ENCODE measurements at regions not wholly inside any gene's neighbourhood (a gene's known extent, or its start where the extent isn't known, plus 50 kb on each side); places are given as distances from the start of the nearest gene placed in this dataset.

- TF ChIP-seq ZNF597 (CRISPR knock-in tag; IDR thresholded peaks at IDR 0.05) (no peak), NR1H2 (CRISPR knock-in tag; IDR thresholded peaks at IDR 0.05; ENCODE audit: borderline replicate concordance, low read depth) (no peak), FIP1L1 (IDR thresholded peaks at IDR 0.05; ENCODE audit: borderline replicate concordance, insufficient read depth, low read depth, low read length) (no peak), ZNF780A (CRISPR knock-in tag; IDR thresholded peaks at IDR 0.05) (0 out of 2 replicates have a peak, but pooled peaks have one; percentile 59), MTF2 (CRISPR knock-in tag; IDR thresholded peaks at IDR 0.05; ENCODE audit: borderline replicate concordance) (no peak), ZNF547 (CRISPR knock-in tag; IDR thresholded peaks at IDR 0.05) (peak; percentile 60), GFI1 (CRISPR knock-in tag; IDR thresholded peaks at IDR 0.05; ENCODE audit: borderline replicate concordance) (peak; percentile 100), SETDB1 (CRISPR knock-in tag; IDR thresholded peaks at IDR 0.05; ENCODE audit: borderline replicate concordance) (no peak), TGIF2 (CRISPR knock-in tag; IDR thresholded peaks at IDR 0.05) (peak; percentile 64; the same call in 1 of the 2 replicates), KLF9 (CRISPR knock-in tag; IDR thresholded peaks at IDR 0.05; ENCODE audit: low read depth) (no peak), MYC (CRISPR knock-in tag; IDR thresholded peaks at IDR 0.05; ENCODE audit: borderline replicate concordance) (peak; percentile 96), XRCC5 (optimal IDR thresholded peaks at IDR 0.05; ENCODE audit: low read length) (peak; percentile 28), SMAD3 (CRISPR knock-in tag; IDR thresholded peaks at IDR 0.05) (peak; percentile 74; the same call in 1 of the 2 replicates), ISX (CRISPR knock-in tag; conservative IDR thresholded peaks at IDR 0.05) (no peak), GTF2F1 (IDR thresholded peaks at IDR 0.05; ENCODE audit: low read length) (no peak), ZNF121 (CRISPR knock-in tag; IDR thresholded peaks at IDR 0.05) (no peak)
- TF ChIP-seq, protein P1, sequence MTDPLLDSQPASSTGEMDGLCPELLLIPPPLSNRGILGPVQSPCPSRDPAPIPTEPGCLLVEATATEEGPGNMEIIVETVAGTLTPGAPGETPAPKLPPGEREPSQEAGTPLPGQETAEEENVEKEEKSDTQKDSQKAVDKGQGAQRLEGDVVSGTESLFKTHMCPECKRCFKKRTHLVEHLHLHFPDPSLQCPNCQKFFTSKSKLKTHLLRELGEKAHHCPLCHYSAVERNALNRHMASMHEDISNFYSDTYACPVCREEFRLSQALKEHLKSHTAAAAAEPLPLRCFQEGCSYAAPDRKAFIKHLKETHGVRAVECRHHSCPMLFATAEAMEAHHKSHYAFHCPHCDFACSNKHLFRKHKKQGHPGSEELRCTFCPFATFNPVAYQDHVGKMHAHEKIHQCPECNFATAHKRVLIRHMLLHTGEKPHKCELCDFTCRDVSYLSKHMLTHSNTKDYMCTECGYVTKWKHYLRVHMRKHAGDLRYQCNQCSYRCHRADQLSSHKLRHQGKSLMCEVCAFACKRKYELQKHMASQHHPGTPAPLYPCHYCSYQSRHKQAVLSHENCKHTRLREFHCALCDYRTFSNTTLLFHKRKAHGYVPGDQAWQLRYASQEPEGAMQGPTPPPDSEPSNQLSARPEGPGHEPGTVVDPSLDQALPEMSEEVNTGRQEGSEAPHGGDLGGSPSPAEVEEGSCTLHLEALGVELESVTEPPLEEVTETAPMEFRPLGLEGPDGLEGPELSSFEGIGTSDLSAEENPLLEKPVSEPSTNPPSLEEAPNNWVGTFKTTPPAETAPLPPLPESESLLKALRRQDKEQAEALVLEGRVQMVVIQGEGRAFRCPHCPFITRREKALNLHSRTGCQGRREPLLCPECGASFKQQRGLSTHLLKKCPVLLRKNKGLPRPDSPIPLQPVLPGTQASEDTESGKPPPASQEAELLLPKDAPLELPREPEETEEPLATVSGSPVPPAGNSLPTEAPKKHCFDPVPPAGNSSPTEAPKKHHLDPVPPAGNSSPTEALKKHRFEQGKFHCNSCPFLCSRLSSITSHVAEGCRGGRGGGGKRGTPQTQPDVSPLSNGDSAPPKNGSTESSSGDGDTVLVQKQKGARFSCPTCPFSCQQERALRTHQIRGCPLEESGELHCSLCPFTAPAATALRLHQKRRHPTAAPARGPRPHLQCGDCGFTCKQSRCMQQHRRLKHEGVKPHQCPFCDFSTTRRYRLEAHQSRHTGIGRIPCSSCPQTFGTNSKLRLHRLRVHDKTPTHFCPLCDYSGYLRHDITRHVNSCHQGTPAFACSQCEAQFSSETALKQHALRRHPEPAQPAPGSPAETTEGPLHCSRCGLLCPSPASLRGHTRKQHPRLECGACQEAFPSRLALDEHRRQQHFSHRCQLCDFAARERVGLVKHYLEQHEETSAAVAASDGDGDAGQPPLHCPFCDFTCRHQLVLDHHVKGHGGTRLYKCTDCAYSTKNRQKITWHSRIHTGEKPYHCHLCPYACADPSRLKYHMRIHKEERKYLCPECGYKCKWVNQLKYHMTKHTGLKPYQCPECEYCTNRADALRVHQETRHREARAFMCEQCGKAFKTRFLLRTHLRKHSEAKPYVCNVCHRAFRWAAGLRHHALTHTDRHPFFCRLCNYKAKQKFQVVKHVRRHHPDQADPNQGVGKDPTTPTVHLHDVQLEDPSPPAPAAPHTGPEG (CRISPR knock-in tag; IDR thresholded peaks at IDR 0.05), result 0 out of 2 replicates have a peak, but pooled peaks have one; percentile 16
- TF ChIP-seq, protein P2, sequence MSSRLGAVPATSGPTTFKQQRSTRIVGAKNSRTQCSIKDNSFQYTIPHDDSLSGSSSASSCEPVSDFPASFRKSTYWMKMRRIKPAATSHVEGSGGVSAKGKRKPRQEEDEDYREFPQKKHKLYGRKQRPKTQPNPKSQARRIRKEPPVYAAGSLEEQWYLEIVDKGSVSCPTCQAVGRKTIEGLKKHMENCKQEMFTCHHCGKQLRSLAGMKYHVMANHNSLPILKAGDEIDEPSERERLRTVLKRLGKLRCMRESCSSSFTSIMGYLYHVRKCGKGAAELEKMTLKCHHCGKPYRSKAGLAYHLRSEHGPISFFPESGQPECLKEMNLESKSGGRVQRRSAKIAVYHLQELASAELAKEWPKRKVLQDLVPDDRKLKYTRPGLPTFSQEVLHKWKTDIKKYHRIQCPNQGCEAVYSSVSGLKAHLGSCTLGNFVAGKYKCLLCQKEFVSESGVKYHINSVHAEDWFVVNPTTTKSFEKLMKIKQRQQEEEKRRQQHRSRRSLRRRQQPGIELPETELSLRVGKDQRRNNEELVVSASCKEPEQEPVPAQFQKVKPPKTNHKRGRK (CRISPR knock-in tag; IDR thresholded peaks at IDR 0.05), result no peak
- TF ChIP-seq, protein P3, sequence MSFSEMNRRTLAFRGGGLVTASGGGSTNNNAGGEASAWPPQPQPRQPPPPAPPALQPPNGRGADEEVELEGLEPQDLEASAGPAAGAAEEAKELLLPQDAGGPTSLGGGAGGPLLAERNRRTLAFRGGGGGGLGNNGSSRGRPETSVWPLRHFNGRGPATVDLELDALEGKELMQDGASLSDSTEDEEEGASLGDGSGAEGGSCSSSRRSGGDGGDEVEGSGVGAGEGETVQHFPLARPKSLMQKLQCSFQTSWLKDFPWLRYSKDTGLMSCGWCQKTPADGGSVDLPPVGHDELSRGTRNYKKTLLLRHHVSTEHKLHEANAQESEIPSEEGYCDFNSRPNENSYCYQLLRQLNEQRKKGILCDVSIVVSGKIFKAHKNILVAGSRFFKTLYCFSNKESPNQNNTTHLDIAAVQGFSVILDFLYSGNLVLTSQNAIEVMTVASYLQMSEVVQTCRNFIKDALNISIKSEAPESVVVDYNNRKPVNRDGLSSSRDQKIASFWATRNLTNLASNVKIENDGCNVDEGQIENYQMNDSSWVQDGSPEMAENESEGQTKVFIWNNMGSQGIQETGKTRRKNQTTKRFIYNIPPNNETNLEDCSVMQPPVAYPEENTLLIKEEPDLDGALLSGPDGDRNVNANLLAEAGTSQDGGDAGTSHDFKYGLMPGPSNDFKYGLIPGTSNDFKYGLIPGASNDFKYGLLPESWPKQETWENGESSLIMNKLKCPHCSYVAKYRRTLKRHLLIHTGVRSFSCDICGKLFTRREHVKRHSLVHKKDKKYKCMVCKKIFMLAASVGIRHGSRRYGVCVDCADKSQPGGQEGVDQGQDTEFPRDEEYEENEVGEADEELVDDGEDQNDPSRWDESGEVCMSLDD (CRISPR knock-in tag; IDR thresholded peaks at IDR 0.05; ENCODE audit: borderline replicate concordance), result no peak
Observed at GRCh38 chr9:115944166-115944948, 209.2 kb upstream of the PAPPA start (continued).
